BE2C (cell line): ENCODE measurements at regions not wholly inside any gene's neighbourhood (a gene's known extent, or its start where the extent isn't known, plus 50 kb on each side); places are given as distances from the start of the nearest gene placed in this dataset.

ENCODE experiments used
- DNase-seq: peaks from one replicate; pipeline ENCODE4 v3.0.0-alpha.2; 2020
- H3K27me3 ChIP-seq: fragments of 250-450 bp; sonication (Bioruptor Pico); 2 replicates; pipeline ENCODE4 v1.5.1; 2020; ENCODE audit warnings: mild to moderate bottlenecking
- H3K36me3 ChIP-seq: fragments of 250-450 bp; sonication (Bioruptor Pico); 2 replicates; pipeline ENCODE4 v1.5.1; 2020; ENCODE audit warnings: mild to moderate bottlenecking
- H3K4me1 ChIP-seq: fragments of 250-450 bp; sonication (Bioruptor Pico); 2 replicates; pipeline ENCODE4 v1.5.1; 2020
- H3K4me3 ChIP-seq: 2 replicates; pipeline ENCODE4 v1.5.1; 2011; ENCODE audit warnings: low read depth, low read length
- H3K9me3 ChIP-seq: fragments of 250-450 bp; sonication (Bioruptor Pico); 2 replicates; pipeline ENCODE4 v1.5.1; 2020
- TF ChIP-seq, protein P1 (sequence below): IDR thresholded peaks from 2 replicates; pipeline ENCODE4 v1.5.1; 2012; ENCODE audit warnings: mild to moderate bottlenecking, low read depth, low read length

GRCh38 chr15:31238906-31239305 lies 87.7 kb upstream of the KLF13 start:
- H3K4me3 ChIP-seq: no peak overlapping the region
- no peaks in the 10 kb centered on the region for H3K9me3 ChIP-seq
- TF ChIP-seq, protein P1, sequence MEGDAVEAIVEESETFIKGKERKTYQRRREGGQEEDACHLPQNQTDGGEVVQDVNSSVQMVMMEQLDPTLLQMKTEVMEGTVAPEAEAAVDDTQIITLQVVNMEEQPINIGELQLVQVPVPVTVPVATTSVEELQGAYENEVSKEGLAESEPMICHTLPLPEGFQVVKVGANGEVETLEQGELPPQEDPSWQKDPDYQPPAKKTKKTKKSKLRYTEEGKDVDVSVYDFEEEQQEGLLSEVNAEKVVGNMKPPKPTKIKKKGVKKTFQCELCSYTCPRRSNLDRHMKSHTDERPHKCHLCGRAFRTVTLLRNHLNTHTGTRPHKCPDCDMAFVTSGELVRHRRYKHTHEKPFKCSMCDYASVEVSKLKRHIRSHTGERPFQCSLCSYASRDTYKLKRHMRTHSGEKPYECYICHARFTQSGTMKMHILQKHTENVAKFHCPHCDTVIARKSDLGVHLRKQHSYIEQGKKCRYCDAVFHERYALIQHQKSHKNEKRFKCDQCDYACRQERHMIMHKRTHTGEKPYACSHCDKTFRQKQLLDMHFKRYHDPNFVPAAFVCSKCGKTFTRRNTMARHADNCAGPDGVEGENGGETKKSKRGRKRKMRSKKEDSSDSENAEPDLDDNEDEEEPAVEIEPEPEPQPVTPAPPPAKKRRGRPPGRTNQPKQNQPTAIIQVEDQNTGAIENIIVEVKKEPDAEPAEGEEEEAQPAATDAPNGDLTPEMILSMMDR: no peak
- H3K36me3 ChIP-seq: no peaks in the 10 kb centered on the region
- DNase-seq: no peak
- no peaks in the 10 kb centered on the region for H3K27me3 ChIP-seq
- peaks cover 16% of the 10 kb centered on the region for H3K4me1 ChIP-seq

- TF ChIP-seq, protein P1: no peak
- peaks cover 16% of the 10 kb centered on the region for H3K4me1 ChIP-seq
- no peaks in the 10 kb centered on the region for H3K9me3 ChIP-seq
- no peak overlapping the region for H3K4me3 ChIP-seq
- no peaks in the 10 kb centered on the region for H3K36me3 ChIP-seq
- no peak for DNase-seq
- H3K27me3 ChIP-seq: no peaks in the 10 kb centered on the region
These were observed 87.2 kb upstream of the KLF13 start for GRCh38 chr15:31239409-31239808.

GRCh38 chr15:31241888-31242522 lies 84.6 kb upstream of the KLF13 start:
- TF ChIP-seq, protein P1: no peak
- Histone ChIP-seq H3K4me3 (no peak overlapping the region), H3K9me3 (no peaks in the 10 kb centered on the region), H3K36me3 (no peaks in the 10 kb centered on the region), H3K27me3 (no peaks in the 10 kb centered on the region), H3K4me1 (peaks cover 6% of the 10 kb centered on the region)
- no peak for DNase-seq

GRCh38 chr15:31243895-31244294 lies 82.7 kb upstream of the KLF13 start:
- no peak for DNase-seq
- Histone ChIP-seq H3K27me3 (no peaks in the 10 kb centered on the region), H3K36me3 (no peaks in the 10 kb centered on the region), H3K4me1 (no peaks in the 10 kb centered on the region), H3K9me3 (no peaks in the 10 kb centered on the region), H3K4me3 (no peak overlapping the region)
- TF ChIP-seq, protein P1: no peak

DNA sequence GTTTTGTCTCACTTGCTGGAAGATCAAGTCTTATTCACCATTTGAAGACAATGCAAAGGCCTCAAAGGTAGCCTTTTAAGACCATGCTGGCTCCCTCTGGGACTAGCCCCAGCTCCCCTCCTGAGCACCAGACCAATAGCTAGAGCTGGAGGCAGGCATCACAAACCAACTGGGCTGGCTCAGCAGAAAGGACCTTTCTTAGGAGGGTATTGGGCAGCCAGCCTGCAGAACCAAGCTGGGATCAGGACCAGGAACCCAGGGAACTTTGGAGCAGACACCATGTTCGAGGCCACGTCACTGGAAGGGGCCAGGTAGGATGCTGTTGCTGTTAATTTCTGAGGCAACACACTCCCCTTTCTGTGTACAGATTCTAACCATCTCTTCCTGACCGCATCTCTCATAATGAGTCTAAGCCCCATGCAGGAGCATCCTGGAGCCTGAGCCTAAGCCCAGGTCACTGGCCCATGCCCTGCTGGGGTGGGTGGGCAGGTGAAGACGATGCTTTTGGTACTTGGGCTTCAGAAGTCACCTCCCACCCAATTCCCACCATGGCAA lies 81.4 kb upstream of the KLF13 start:
- H3K36me3 ChIP-seq: no peaks in the 10 kb centered on the region
- H3K27me3 ChIP-seq: no peaks in the 10 kb centered on the region
- H3K9me3 ChIP-seq: no peaks in the 10 kb centered on the region
- TF ChIP-seq, protein P1: no peak
- no peak for DNase-seq
- no peaks in the 10 kb centered on the region for H3K4me1 ChIP-seq
- no peak overlapping the region for H3K4me3 ChIP-seq

- TF ChIP-seq, protein P1: no peak
- Histone ChIP-seq H3K27me3 (no peaks in the 10 kb centered on the region), H3K4me1 (no peaks in the 10 kb centered on the region), H3K36me3 (no peaks in the 10 kb centered on the region), H3K9me3 (no peaks in the 10 kb centered on the region), H3K4me3 (no peak overlapping the region)
- no peak for DNase-seq
These were observed 80.9 kb upstream of the KLF13 start for GRCh38 chr15:31245756-31246155.
